ENCODE measurements at regions not wholly inside any gene's neighbourhood (a gene's known extent, or its start where the extent isn't known, plus 50 kb on each side); places are given as distances from the start of the nearest gene placed in this dataset.

- Histone ChIP-seq H3K27ac (ENCODE audit: extremely low read depth, low read depth, low read length) (no peak overlapping the region), H3K4me3 (no peak overlapping the region), H3K9me3 (replicated peaks; ENCODE audit: control insufficient read depth, insufficient read depth, low read depth, low read length) (no peaks in the 10 kb centered on the region), H3K79me2 (ENCODE audit: control insufficient read depth, insufficient read depth, low read length) (no peaks in the 10 kb centered on the region), H3K4me1 (replicated peaks in 1 of 2; ENCODE audit: control insufficient read depth in 2 of 2, insufficient read depth in 2 of 2, low read length in 2 of 2) (no peaks in the 10 kb centered on the region; a peak in 1 of 5 replicates), H3K9ac (ENCODE audit: insufficient read depth in 1 of 2, low read depth in 2 of 2, low read length in 2 of 2) (no peak overlapping the region), H3K27me3 (ENCODE audit: control insufficient read depth in 2 of 2, insufficient read depth in 2 of 2, low read length in 2 of 2) (no peaks in the 10 kb centered on the region; a peak in 2 of 5 replicates), H3K4me2 (ENCODE audit: insufficient read depth, low read length) (no peak overlapping the region), H3K9me1 (ENCODE audit: control insufficient read depth, insufficient read depth, low read length) (no peaks in the 10 kb centered on the region), H3K36me3 (ENCODE audit: control insufficient read depth, insufficient read depth, low read length) (no peaks in the 10 kb centered on the region), H2AFZ (ENCODE audit: low read depth, low read length) (no peak overlapping the region), H4K20me1 (replicated peaks; ENCODE audit: control insufficient read depth, insufficient read depth, low read length) (no peaks in the 10 kb centered on the region)
- TF ChIP-seq NFATC3 (IDR thresholded peaks at IDR 0.05) = no peak
- TF ChIP-seq JUN (IDR thresholded peaks at IDR 0.05; ENCODE audit: borderline replicate concordance, low read depth, low read length) = no peak
- TF ChIP-seq JUN (CRISPR knock-in tag; IDR thresholded peaks at IDR 0.05; ENCODE audit: borderline replicate concordance) = no peak
- TF ChIP-seq MEF2A (IDR thresholded peaks at IDR 0.05; ENCODE audit: control insufficient read depth, low read depth, low read length) = no peak
- no peak for TF ChIP-seq TRIM25 (IDR thresholded peaks at IDR 0.05; ENCODE audit: borderline replicate concordance)
- TF ChIP-seq TRIM24 (IDR thresholded peaks at IDR 0.05) = no peak
- TF ChIP-seq CGGBP1 (CRISPR knock-in tag; IDR thresholded peaks at IDR 0.05) = no peak
- TF ChIP-seq ZNF184 (CRISPR knock-in tag; IDR thresholded peaks at IDR 0.05) = no peak
- no peak for TF ChIP-seq NR2C1 (IDR thresholded peaks at IDR 0.05)
- TF ChIP-seq NR2C1 (tag; IDR thresholded peaks at IDR 0.05) = no peak
- TF ChIP-seq HCFC1 (IDR thresholded peaks at IDR 0.05; ENCODE audit: low read depth, low read length) = no peak
- ChIA-PET CTCF (ENCODE audit: low intra/inter-chr PET ratio) (no interaction called here), POLR2A (no interaction called here)
- ATAC-seq (no peak), DNase-seq (ENCODE audit: extremely low read depth in 1 of 4, low spot score in 3 of 4) (no peak), FAIRE-seq (no peak)
- in situ Hi-C loops (cut with MboI) = no loop called here
- 20% methylated on average over 3 of the region's 3 CpGs for WGBS (ENCODE audit: insufficient coverage, low coverage, missing lambda C conversion rate)
- BruUV-seq (replicated peaks) = no TSS peak
- intact Hi-C loops (cut with micrococcal nuclease) = no loop called here
Observed at GRCh38 chr13:95392597-95392996, 91.3 kb upstream of the ABCC4 start.
